GM12872 (cell line): ENCODE measurements at regions not wholly inside any gene's neighbourhood (a gene's known extent, or its start where the extent isn't known, plus 50 kb on each side); places are given as distances from the start of the nearest gene placed in this dataset.

Experiments used
- CTCF ChIP-seq: IDR thresholded peaks from 3 replicates; pipeline ENCODE4 v1.5.1; 2011; ENCODE audit warnings: low read depth, mild to moderate bottlenecking, low read length, moderate library complexity; ENCODE audit not compliant: insufficient read depth

GRCh38 chr4:43816116-43816515 is 632.5 kb downstream of the KCTD8 start:
- TF ChIP-seq CTCF = no peak

GRCh38 chr4:43822621-43823020 is 626.0 kb downstream of the KCTD8 start:
- no peak for TF ChIP-seq CTCF

GRCh38 chr4:43835869-43836268 is 612.7 kb downstream of the KCTD8 start:
- TF ChIP-seq CTCF = no peak

GRCh38 chr4:43837171-43837570 is 611.4 kb downstream of the KCTD8 start:
- no peak for TF ChIP-seq CTCF

- TF ChIP-seq CTCF = no peak
Observed at GRCh38 chr4:43837604-43838003, 611.0 kb downstream of the KCTD8 start.

GRCh38 chr4:43842594-43842993 is 606.0 kb downstream of the KCTD8 start:
- TF ChIP-seq CTCF = no peak

- no peak for TF ChIP-seq CTCF
Observed at GRCh38 chr4:43843501-43843900, 605.1 kb downstream of the KCTD8 start.

GRCh38 chr4:43846111-43846587 is 602.5 kb downstream of the KCTD8 start:
- no peak for TF ChIP-seq CTCF
